ENCODE measurements at regions not wholly inside any gene's neighbourhood (a gene's known extent, or its start where the extent isn't known, plus 50 kb on each side); places are given as distances from the start of the nearest gene placed in this dataset.

GRCh38 chr22:26768952-26769351 lies 111.6 kb downstream of the MIAT start:
- TF ChIP-seq CTCF (optimal IDR thresholded peaks at IDR 0.05 in 1 of 3, IDR thresholded peaks at IDR 0.05 in 1 of 3, conservative IDR thresholded peaks at IDR 0.05 in 1 of 3; ENCODE audit: extremely low read depth in 1 of 3, insufficient read depth in 2 of 3, low read length in 3 of 3), result no peak
- no peak for TF ChIP-seq EZH2 (IDR thresholded peaks at IDR 0.05; ENCODE audit: low read length)

Data from keratinocyte (primary cell).